GM18511 (cell line): ENCODE measurements at regions not wholly inside any gene's neighbourhood (a gene's known extent, or its start where the extent isn't known, plus 50 kb on each side); places are given as distances from the start of the nearest gene placed in this dataset.
A peak's percentile ranks its signal among the peaks of the same experiment; 100 is the strongest.

ENCODE experiments used
- ATAC-seq: cut with Tn5 transposase; IDR thresholded peaks from one replicate; pipeline ENCODE4 v1.9.1; 2021; ENCODE audit warnings: mild to moderate bottlenecking, moderate library complexity; ENCODE audit not compliant: unreplicated experiment

GRCh38 chr9:73548201-73548600 lies 396.5 kb downstream of the ANXA1 start:
- ATAC-seq, result no peak

- no peak for ATAC-seq
Observed at GRCh38 chr9:73549991-73550390, 398.3 kb downstream of the ANXA1 start.

- ATAC-seq, result no peak
Observed at GRCh38 chr9:73553295-73553694, 401.6 kb downstream of the ANXA1 start.

- ATAC-seq, result no peak
Observed at GRCh38 chr9:73558471-73558870, 406.8 kb downstream of the ANXA1 start.

- no peak for ATAC-seq
Observed at GRCh38 chr9:73565026-73565425, 413.4 kb downstream of the ANXA1 start.

GRCh38 chr9:73565833-73566465 lies 414.3 kb downstream of the ANXA1 start:
- ATAC-seq, result no peak

GRCh38 chr9:73566627-73567026 lies 415.0 kb downstream of the ANXA1 start:
- no peak for ATAC-seq

GRCh38 chr9:73573235-73573634 lies 421.6 kb downstream of the ANXA1 start:
- ATAC-seq, result no peak

- no peak for ATAC-seq
Observed at GRCh38 chr9:73575101-73576060, 423.7 kb downstream of the ANXA1 start.

- ATAC-seq, result no peak
Observed at GRCh38 chr9:73577848-73578247, 426.2 kb downstream of the ANXA1 start.

- ATAC-seq, result no peak
Observed at GRCh38 chr9:73579823-73580222, 428.2 kb downstream of the ANXA1 start.

- ATAC-seq, result no peak
Observed at GRCh38 chr9:73583576-73583975, 431.9 kb downstream of the ANXA1 start.

GRCh38 chr9:73595036-73595545 lies 443.4 kb downstream of the ANXA1 start:
- ATAC-seq, result no peak

- no peak for ATAC-seq
Observed at GRCh38 chr9:73596321-73596720, 444.7 kb downstream of the ANXA1 start.

GRCh38 chr9:73597039-73597438 lies 445.4 kb downstream of the ANXA1 start:
- ATAC-seq, result no peak

- no peak for ATAC-seq
Observed at GRCh38 chr9:73597771-73598170, 446.1 kb downstream of the ANXA1 start.

- no peak for ATAC-seq
Observed at GRCh38 chr9:73609381-73609780, 457.7 kb downstream of the ANXA1 start.

- no peak for ATAC-seq
Observed at GRCh38 chr9:73611032-73611431, 459.4 kb downstream of the ANXA1 start.

- no peak for ATAC-seq
Observed at GRCh38 chr9:73613092-73613701, 461.5 kb downstream of the ANXA1 start.

- ATAC-seq, result no peak
Observed at GRCh38 chr9:73615557-73615956, 463.9 kb downstream of the ANXA1 start.

- no peak for ATAC-seq
Observed at GRCh38 chr9:73617586-73617985, 465.9 kb downstream of the ANXA1 start.

- ATAC-seq, result peak; percentile 92
Observed at GRCh38 chr9:73640971-73641370, 489.3 kb downstream of the ANXA1 start.
